ENCODE measurements at regions not wholly inside any gene's neighbourhood (a gene's known extent, or its start where the extent isn't known, plus 50 kb on each side); places are given as distances from the start of the nearest gene placed in this dataset.

GRCh38 chr2:175383286-175383685, 201.8 kb upstream of the ATP5MC3 start:
- no peaks in the 10 kb centered on the region for H3K36me3 ChIP-seq (ENCODE audit: control insufficient read depth in 4 of 4, insufficient read depth in 4 of 4, low read length in 3 of 4)
- H3K27me3 ChIP-seq (replicated peaks in 2 of 5; ENCODE audit: control insufficient read depth in 4 of 5, insufficient read depth in 5 of 5, low read length in 4 of 5), result no peaks in the 10 kb centered on the region
- no peak overlapping the region for H3K4me3 ChIP-seq (ENCODE audit: control insufficient read depth in 1 of 7, extremely low read depth in 1 of 7, insufficient read depth in 4 of 7, low read depth in 2 of 7, low read length in 6 of 7)
- peak in 1 of 3 donors; percentile 1 for DNase-seq
- POLR2A ChIA-PET, result no interaction called here
- no peak overlapping the region for H3K27ac ChIP-seq (ENCODE audit: insufficient read depth in 1 of 2, low read depth in 1 of 2, low read length in 2 of 2, poor library complexity in 1 of 2, severe bottlenecking in 2 of 2)
- peaks cover 0 to 10% (median 3%) of the 10 kb centered on the region in 4 experiments for H3K4me1 ChIP-seq (ENCODE audit: control extremely low read depth in 1 of 4, control insufficient read depth in 4 of 4, insufficient read depth in 4 of 4, low read length in 3 of 4)
- peaks cover 2 to 22% (median 12%) of the 10 kb centered on the region in 5 experiments for H3K9me3 ChIP-seq (ENCODE audit: control extremely low read depth in 1 of 5, control insufficient read depth in 4 of 5, insufficient read depth in 2 of 5, low read depth in 1 of 5, low read length in 4 of 5)
- CTCF ChIA-PET, result no interaction called here
- 18% methylated on average over 2 of the region's 2 CpGs for WGBS (ENCODE audit: insufficient coverage)

- Histone ChIP-seq H3K9me3 (ENCODE audit: control extremely low read depth in 1 of 5, control insufficient read depth in 4 of 5, insufficient read depth in 2 of 5, low read depth in 1 of 5, low read length in 4 of 5) (no peaks in the 10 kb centered on the region), H3K27ac (ENCODE audit: insufficient read depth in 1 of 2, low read depth in 1 of 2, low read length in 2 of 2, poor library complexity in 1 of 2, severe bottlenecking in 2 of 2) (no peak overlapping the region), H3K4me3 (ENCODE audit: control insufficient read depth in 1 of 7, extremely low read depth in 1 of 7, insufficient read depth in 4 of 7, low read depth in 2 of 7, low read length in 6 of 7) (peak overlapping the region in 2 of 7 experiments; percentile 27 to 37), H3K4me1 (ENCODE audit: control extremely low read depth in 1 of 4, control insufficient read depth in 4 of 4, insufficient read depth in 4 of 4, low read length in 3 of 4) (peaks cover 16 to 40% (median 26%) of the 10 kb centered on the region in 4 experiments), H3K27me3 (replicated peaks in 2 of 5; ENCODE audit: control insufficient read depth in 4 of 5, insufficient read depth in 5 of 5, low read length in 4 of 5) (peaks cover 0 to 4% (median 0%) of the 10 kb centered on the region in 5 experiments), H3K36me3 (ENCODE audit: control insufficient read depth in 4 of 4, insufficient read depth in 4 of 4, low read length in 3 of 4) (no peaks in the 10 kb centered on the region)
- CTCF ChIA-PET, result interaction anchor here (0.6 to 3.2 kb wide), 4 partner anchors 8 to 706 kb away, joined by 3 to 16 read pairs (median 4); no protein-coding TSS in a partner anchor
- no peak for DNase-seq
- no CpG with 5 or more reads among the region's 1 CpG for whole genome bisulfite sequencing (ENCODE audit: insufficient coverage)
- POLR2A ChIA-PET, result no interaction called here
These were observed 192.2 kb upstream of the ATP5MC3 start for GRCh38 chr2:175373729-175374128.

- POLR2A ChIA-PET, result no interaction called here
- Histone ChIP-seq H3K27me3 (replicated peaks in 2 of 5; ENCODE audit: control insufficient read depth in 4 of 5, insufficient read depth in 5 of 5, low read length in 4 of 5) (peaks cover 0 to 8% (median 3%) of the 10 kb centered on the region in 5 experiments), H3K4me1 (ENCODE audit: control extremely low read depth in 1 of 4, control insufficient read depth in 4 of 4, insufficient read depth in 4 of 4, low read length in 3 of 4) (peaks cover 16 to 40% (median 26%) of the 10 kb centered on the region in 4 experiments), H3K36me3 (ENCODE audit: control insufficient read depth in 4 of 4, insufficient read depth in 4 of 4, low read length in 3 of 4) (no peaks in the 10 kb centered on the region), H3K9me3 (ENCODE audit: control extremely low read depth in 1 of 5, control insufficient read depth in 4 of 5, insufficient read depth in 2 of 5, low read depth in 1 of 5, low read length in 4 of 5) (no peaks in the 10 kb centered on the region), H3K4me3 (ENCODE audit: control insufficient read depth in 1 of 7, extremely low read depth in 1 of 7, insufficient read depth in 4 of 7, low read depth in 2 of 7, low read length in 6 of 7) (peak overlapping the region in 2 of 7 experiments; percentile 43 to 46), H3K27ac (ENCODE audit: insufficient read depth in 1 of 2, low read depth in 1 of 2, low read length in 2 of 2, poor library complexity in 1 of 2, severe bottlenecking in 2 of 2) (no peak overlapping the region)
- WGBS (ENCODE audit: insufficient coverage), result 0% methylated on average over 8 of the region's 8 CpGs
- peak; percentile 13 to 73 (median 55) for DNase-seq
- CTCF ChIA-PET, result interaction anchor here (0.6 to 3.2 kb wide), 4 partner anchors 9 to 707 kb away, joined by 3 to 16 read pairs (median 4); no protein-coding TSS in a partner anchor
These were observed 191.5 kb upstream of the ATP5MC3 start for GRCh38 chr2:175372704-175373701.

GRCh38 chr2:175371378-175371777, 189.9 kb upstream of the ATP5MC3 start:
- H3K36me3 ChIP-seq (ENCODE audit: control insufficient read depth in 4 of 4, insufficient read depth in 4 of 4, low read length in 3 of 4), result no peaks in the 10 kb centered on the region
- peak in 1 of 3 donors; percentile 1 for DNase-seq
- H3K4me1 ChIP-seq (ENCODE audit: control extremely low read depth in 1 of 4, control insufficient read depth in 4 of 4, insufficient read depth in 4 of 4, low read length in 3 of 4), result peaks cover 16 to 40% (median 26%) of the 10 kb centered on the region in 4 experiments
- no peak overlapping the region for H3K4me3 ChIP-seq (ENCODE audit: control insufficient read depth in 1 of 7, extremely low read depth in 1 of 7, insufficient read depth in 4 of 7, low read depth in 2 of 7, low read length in 6 of 7)
- H3K27ac ChIP-seq (ENCODE audit: insufficient read depth in 1 of 2, low read depth in 1 of 2, low read length in 2 of 2, poor library complexity in 1 of 2, severe bottlenecking in 2 of 2), result no peak overlapping the region
- ChIA-PET POLR2A (no interaction called here), CTCF (interaction anchor here (1.4 to 3.2 kb wide), 3 partner anchors 7 to 739 kb away, joined by 4 to 16 read pairs (median 6); no protein-coding TSS in a partner anchor)
- peaks cover 0 to 21% (median 11%) of the 10 kb centered on the region in 5 experiments for H3K27me3 ChIP-seq (replicated peaks in 2 of 5; ENCODE audit: control insufficient read depth in 4 of 5, insufficient read depth in 5 of 5, low read length in 4 of 5)
- H3K9me3 ChIP-seq (ENCODE audit: control extremely low read depth in 1 of 5, control insufficient read depth in 4 of 5, insufficient read depth in 2 of 5, low read depth in 1 of 5, low read length in 4 of 5), result no peaks in the 10 kb centered on the region

GRCh38 chr2:175366815-175367214, 185.3 kb upstream of the ATP5MC3 start:
- CTCF ChIA-PET, result interaction anchor here (0.7 to 2.9 kb wide), 7 partner anchors 13 to 730 kb away, joined by 3 to 19 read pairs (median 5); no protein-coding TSS in a partner anchor

GRCh38 chr2:175363699-175364098, 182.2 kb upstream of the ATP5MC3 start:
- ChIA-PET POLR2A (no interaction called here), CTCF (interaction anchor here (1.3 to 3.7 kb wide), 5 partner anchors 9 to 734 kb away, joined by 3 to 16 read pairs (median 9); no protein-coding TSS in a partner anchor)
- 95% methylated on average over 2 of the region's 5 CpGs for WGBS (ENCODE audit: insufficient coverage)
- Histone ChIP-seq H3K27ac (ENCODE audit: insufficient read depth in 1 of 2, low read depth in 1 of 2, low read length in 2 of 2, poor library complexity in 1 of 2, severe bottlenecking in 2 of 2) (no peak overlapping the region), H3K4me1 (ENCODE audit: control extremely low read depth in 1 of 4, control insufficient read depth in 4 of 4, insufficient read depth in 4 of 4, low read length in 3 of 4) (no peaks in the 10 kb centered on the region), H3K9me3 (ENCODE audit: control extremely low read depth in 1 of 5, control insufficient read depth in 4 of 5, insufficient read depth in 2 of 5, low read depth in 1 of 5, low read length in 4 of 5) (no peaks in the 10 kb centered on the region), H3K4me3 (ENCODE audit: control insufficient read depth in 1 of 7, extremely low read depth in 1 of 7, insufficient read depth in 4 of 7, low read depth in 2 of 7, low read length in 6 of 7) (no peak overlapping the region), H3K27me3 (replicated peaks in 2 of 5; ENCODE audit: control insufficient read depth in 4 of 5, insufficient read depth in 5 of 5, low read length in 4 of 5) (peaks cover 3 to 70% (median 27%) of the 10 kb centered on the region in 5 experiments), H3K36me3 (ENCODE audit: control insufficient read depth in 4 of 4, insufficient read depth in 4 of 4, low read length in 3 of 4) (no peaks in the 10 kb centered on the region)
- no peak for DNase-seq

More at GRCh38 chr2:175366815-175367214, 185.3 kb upstream of the ATP5MC3 start:
- H3K27me3 ChIP-seq (replicated peaks in 2 of 5; ENCODE audit: control insufficient read depth in 4 of 5, insufficient read depth in 5 of 5, low read length in 4 of 5), result peaks cover 3 to 52% (median 25%) of the 10 kb centered on the region in 5 experiments
- H3K4me3 ChIP-seq (ENCODE audit: control insufficient read depth in 1 of 7, extremely low read depth in 1 of 7, insufficient read depth in 4 of 7, low read depth in 2 of 7, low read length in 6 of 7), result no peak overlapping the region
- DNase-seq, result peak; percentile 65 to 84 (median 81)
- H3K9me3 ChIP-seq (ENCODE audit: control extremely low read depth in 1 of 5, control insufficient read depth in 4 of 5, insufficient read depth in 2 of 5, low read depth in 1 of 5, low read length in 4 of 5), result no peaks in the 10 kb centered on the region
- POLR2A ChIA-PET, result no interaction called here
- H3K4me1 ChIP-seq (ENCODE audit: control extremely low read depth in 1 of 4, control insufficient read depth in 4 of 4, insufficient read depth in 4 of 4, low read length in 3 of 4), result peaks cover 2 to 11% (median 7%) of the 10 kb centered on the region in 4 experiments
- 7% methylated on average over 4 of the region's 7 CpGs for WGBS (ENCODE audit: insufficient coverage)
- no peak overlapping the region for H3K27ac ChIP-seq (ENCODE audit: insufficient read depth in 1 of 2, low read depth in 1 of 2, low read length in 2 of 2, poor library complexity in 1 of 2, severe bottlenecking in 2 of 2)
- H3K36me3 ChIP-seq (ENCODE audit: control insufficient read depth in 4 of 4, insufficient read depth in 4 of 4, low read length in 3 of 4), result no peaks in the 10 kb centered on the region
